ENCODE measurements at regions not wholly inside any gene's neighbourhood (a gene's known extent, or its start where the extent isn't known, plus 50 kb on each side); places are given as distances from the start of the nearest gene placed in this dataset.
A peak's percentile ranks its signal among the peaks of the same experiment; 100 is the strongest.

GRCh38 chr6:156464100-156464878, 312.9 kb upstream of the ARID1B start:
- H3K9me3 Mint-ChIP-seq = no peaks in the 10 kb centered on the region
- ATAC-seq (no peak), DNase-seq (no peak)
- H3K4me1 Mint-ChIP-seq = peaks cover 6% of the 10 kb centered on the region
- H3K27me3 Mint-ChIP-seq = peaks cover 10% of the 10 kb centered on the region
- H3K4me3 Mint-ChIP-seq = no peak overlapping the region
- no peak overlapping the region for H3K27ac Mint-ChIP-seq

- Mint-ChIP-seq H3K4me1 (peaks cover 6% of the 10 kb centered on the region), H3K9me3 (no peaks in the 10 kb centered on the region), H3K4me3 (no peak overlapping the region), H3K27ac (no peak overlapping the region), H3K27me3 (peaks cover 10% of the 10 kb centered on the region)
- ATAC-seq = no peak
- DNase-seq = no peak
Measured at GRCh38 chr6:156461647-156462046, 315.5 kb upstream of the ARID1B start.

DNA sequence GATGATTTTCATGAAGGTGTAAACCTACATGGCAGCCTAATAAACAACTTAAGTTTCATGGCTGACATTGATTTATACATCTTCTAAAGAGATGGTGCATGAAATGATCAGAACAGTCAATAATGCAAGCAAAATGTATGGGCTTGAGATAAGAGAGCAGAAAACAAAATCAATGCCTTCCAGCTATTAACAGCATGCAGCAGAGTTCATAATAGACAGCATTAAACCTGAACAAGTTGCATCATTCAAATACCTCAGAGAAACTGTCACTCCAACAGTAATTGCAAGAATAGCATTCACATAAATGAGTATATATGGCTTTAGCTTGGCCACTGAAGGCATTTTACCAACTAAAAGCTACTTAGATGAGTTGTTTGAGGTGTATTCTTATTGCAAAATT, 319.6 kb upstream of the ARID1B start:
- peaks cover 12% of the 10 kb centered on the region for H3K27me3 Mint-ChIP-seq
- no peak overlapping the region for H3K4me3 Mint-ChIP-seq
- no peak for DNase-seq
- no peaks in the 10 kb centered on the region for H3K4me1 Mint-ChIP-seq
- peaks cover 0 to 13% of the 10 kb centered on the region in 2 donors for H3K9me3 Mint-ChIP-seq
- no peak overlapping the region for H3K27ac Mint-ChIP-seq
- ATAC-seq = no peak

GRCh38 chr6:156455847-156456246, 321.3 kb upstream of the ARID1B start:
- Mint-ChIP-seq H3K4me1 (peaks cover under 1% of the 10 kb centered on the region), H3K9me3 (peaks cover 0 to 13% of the 10 kb centered on the region in 2 donors), H3K4me3 (no peak overlapping the region), H3K27me3 (peaks cover 6% of the 10 kb centered on the region), H3K27ac (no peak overlapping the region)
- ATAC-seq = peak; percentile 54
- DNase-seq = no peak

DNA sequence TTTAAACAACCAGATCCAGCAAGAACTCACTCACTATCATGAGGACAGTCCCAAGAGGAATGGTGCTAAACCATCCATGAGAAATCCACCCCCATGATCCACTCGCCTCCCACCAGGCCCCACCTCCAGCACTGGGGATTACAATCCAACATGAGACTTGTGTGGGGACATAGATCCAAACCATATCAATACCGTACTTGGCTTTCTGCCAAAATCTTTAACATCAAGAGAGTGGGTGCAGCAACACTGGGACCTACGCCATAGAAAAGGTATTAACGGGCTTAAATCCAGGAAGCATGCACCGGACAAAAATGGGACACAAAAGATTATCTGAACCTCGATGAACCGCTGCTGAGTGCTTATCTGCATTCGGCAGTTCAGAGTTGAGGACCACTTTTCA, 322.3 kb upstream of the ARID1B start:
- Mint-ChIP-seq H3K27me3 (peaks cover 6% of the 10 kb centered on the region), H3K4me1 (peaks cover 8% of the 10 kb centered on the region), H3K9me3 (peaks cover 0 to 13% of the 10 kb centered on the region in 2 donors), H3K27ac (no peak overlapping the region), H3K4me3 (no peak overlapping the region)
- DNase-seq (no peak), ATAC-seq (no peak)

- DNase-seq (no peak), ATAC-seq (no peak)
- H3K27ac Mint-ChIP-seq = no peak overlapping the region
- no peak overlapping the region for H3K4me3 Mint-ChIP-seq
- H3K9me3 Mint-ChIP-seq = peaks cover 0 to 13% of the 10 kb centered on the region in 2 donors
- peaks cover 8% of the 10 kb centered on the region for H3K4me1 Mint-ChIP-seq
- H3K27me3 Mint-ChIP-seq = peaks cover 6% of the 10 kb centered on the region
Measured at GRCh38 chr6:156451726-156452125, 325.5 kb upstream of the ARID1B start.

DNA sequence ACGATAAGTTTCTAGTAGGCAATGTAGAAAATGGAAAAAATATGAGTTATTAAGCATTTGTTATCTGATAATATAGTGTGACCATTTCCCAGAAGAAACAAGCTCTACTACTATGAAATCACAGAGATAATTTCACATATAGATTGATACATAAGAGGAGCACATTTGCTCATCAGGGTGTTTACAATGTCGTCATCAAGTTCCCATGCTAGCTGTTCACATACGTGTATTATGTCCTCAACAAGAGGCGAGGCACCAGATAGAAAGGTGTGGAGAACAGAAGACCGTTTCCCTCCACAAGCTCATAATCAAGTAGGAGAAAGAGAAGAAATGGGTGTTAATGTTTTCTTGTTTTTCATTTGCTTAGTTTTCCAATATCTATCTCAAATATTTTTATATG, 326.1 kb upstream of the ARID1B start:
- H3K27ac Mint-ChIP-seq = no peak overlapping the region
- peaks cover 8% of the 10 kb centered on the region for H3K4me1 Mint-ChIP-seq
- no peak for ATAC-seq
- DNase-seq = no peak
- no peak overlapping the region for H3K4me3 Mint-ChIP-seq
- peaks cover 6% of the 10 kb centered on the region for H3K27me3 Mint-ChIP-seq
- peaks cover 0 to 13% of the 10 kb centered on the region in 2 donors for H3K9me3 Mint-ChIP-seq

DNA sequence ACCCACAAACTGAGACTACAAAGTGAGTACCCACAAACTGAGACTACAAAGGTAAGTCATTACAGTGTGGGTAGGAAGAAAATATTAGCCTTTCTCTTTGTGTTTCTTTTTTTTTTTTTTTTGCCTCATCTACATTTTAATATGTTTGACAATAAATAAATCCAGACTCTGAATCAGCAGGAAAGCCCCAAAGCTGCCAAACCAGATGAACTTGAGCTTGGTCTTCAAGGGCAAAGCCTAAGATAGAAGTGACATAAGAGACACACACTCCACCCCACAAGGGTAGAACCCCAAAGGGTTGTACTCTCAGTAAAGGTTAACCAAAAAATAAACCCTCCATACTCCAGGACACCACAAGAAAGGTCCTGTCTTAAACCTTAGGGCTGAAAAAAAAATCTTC, 326.8 kb upstream of the ARID1B start:
- H3K27me3 Mint-ChIP-seq = peaks cover 6% of the 10 kb centered on the region
- H3K27ac Mint-ChIP-seq = no peak overlapping the region
- peaks cover 0 to 13% of the 10 kb centered on the region in 2 donors for H3K9me3 Mint-ChIP-seq
- H3K4me3 Mint-ChIP-seq = no peak overlapping the region
- DNase-seq (no peak), ATAC-seq (no peak)
- peaks cover 8% of the 10 kb centered on the region for H3K4me1 Mint-ChIP-seq

DNA sequence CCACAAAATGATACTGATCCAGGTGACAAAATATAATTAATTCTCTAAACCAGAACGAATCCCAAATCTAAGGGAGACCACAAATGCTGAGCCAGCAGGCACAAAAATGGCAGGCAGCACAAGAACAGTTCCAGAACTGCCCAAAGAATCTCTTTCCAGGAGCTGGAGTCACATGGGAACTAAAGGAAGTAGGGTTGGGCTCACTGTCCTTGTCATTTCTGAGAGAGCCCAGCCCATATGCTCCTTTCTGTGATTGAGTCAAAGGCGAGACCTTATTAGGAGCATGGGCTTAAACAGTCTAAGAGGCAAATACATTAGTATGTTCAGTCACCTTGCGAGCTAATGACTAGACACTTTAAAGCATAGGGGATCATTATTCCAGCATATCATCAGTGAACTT, 327.6 kb upstream of the ARID1B start:
- Mint-ChIP-seq H3K27ac (no peak overlapping the region), H3K27me3 (peaks cover 6% of the 10 kb centered on the region), H3K4me1 (peaks cover 8% of the 10 kb centered on the region), H3K4me3 (no peak overlapping the region), H3K9me3 (peaks cover 0 to 13% of the 10 kb centered on the region in 2 donors)
- no peak for ATAC-seq
- DNase-seq = no peak

DNA sequence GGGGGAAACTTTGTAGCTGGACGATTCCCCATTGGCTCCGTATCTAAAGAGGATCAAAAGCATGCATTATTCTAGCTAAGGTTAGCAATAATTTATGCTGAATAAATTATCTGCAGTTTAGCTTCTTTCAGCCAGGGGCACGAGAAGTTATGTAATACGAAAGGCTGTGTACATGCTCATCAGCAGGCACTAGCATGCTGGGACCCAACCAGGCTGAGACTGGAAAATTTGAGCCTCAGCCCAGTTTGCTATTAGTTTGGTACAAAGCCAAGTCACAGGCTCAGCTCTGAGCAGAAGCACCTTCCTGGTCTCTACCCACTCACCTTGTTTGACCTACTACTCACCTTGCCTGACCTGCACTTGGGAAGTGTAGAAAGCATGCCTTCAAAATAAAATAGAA, 328.1 kb upstream of the ARID1B start:
- DNase-seq (no peak), ATAC-seq (no peak)
- Mint-ChIP-seq H3K27me3 (peaks cover 3% of the 10 kb centered on the region), H3K9me3 (peaks cover 0 to 13% of the 10 kb centered on the region in 2 donors), H3K27ac (no peak overlapping the region), H3K4me1 (peaks cover 8% of the 10 kb centered on the region), H3K4me3 (no peak overlapping the region)

GRCh38 chr6:156448579-156448978, 328.6 kb upstream of the ARID1B start:
- Mint-ChIP-seq H3K27ac (no peak overlapping the region), H3K27me3 (no peaks in the 10 kb centered on the region), H3K4me1 (peaks cover 8% of the 10 kb centered on the region), H3K9me3 (peaks cover 0 to 11% of the 10 kb centered on the region in 2 donors), H3K4me3 (no peak overlapping the region)
- no peak for ATAC-seq
- DNase-seq = no peak

- Mint-ChIP-seq H3K27me3 (no peaks in the 10 kb centered on the region), H3K4me3 (no peak overlapping the region), H3K4me1 (no peaks in the 10 kb centered on the region), H3K27ac (peak overlapping the region in 1 of 2 donors; percentile 4), H3K9me3 (peaks cover 0 to 11% of the 10 kb centered on the region in 2 donors)
- ATAC-seq (no peak), DNase-seq (no peak)
Measured at GRCh38 chr6:156440688-156441087, 336.5 kb upstream of the ARID1B start.

DNA sequence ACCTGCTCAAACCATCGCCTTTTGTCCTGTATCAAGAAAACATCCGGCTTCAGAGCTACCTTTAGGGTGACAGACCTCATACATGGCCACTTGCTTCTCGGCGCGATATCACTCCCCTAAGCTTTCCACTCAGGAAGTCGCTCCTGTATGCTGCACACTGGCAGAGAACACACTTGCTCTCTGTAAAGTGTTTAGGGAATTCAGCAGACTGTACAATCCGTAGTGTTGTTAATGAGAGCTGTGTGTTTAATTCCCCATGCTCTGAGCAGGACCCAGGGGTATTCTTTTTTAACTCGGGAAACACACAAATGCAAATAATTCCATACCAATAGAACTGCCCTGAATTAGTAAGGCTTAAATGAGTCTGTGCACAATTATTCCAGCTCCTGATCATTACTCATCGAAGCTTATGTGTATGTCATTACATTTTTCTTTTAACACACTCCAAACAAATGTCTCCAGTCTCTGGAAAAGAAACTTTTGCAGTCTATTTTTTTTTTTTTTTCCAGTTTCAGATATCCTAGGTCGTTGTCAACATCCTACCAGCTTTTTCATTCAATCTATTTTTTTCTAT, 338.7 kb upstream of the ARID1B start:
- H3K27me3 Mint-ChIP-seq = no peaks in the 10 kb centered on the region
- no peak for DNase-seq
- no peaks in the 10 kb centered on the region for H3K4me1 Mint-ChIP-seq
- no peak overlapping the region for H3K27ac Mint-ChIP-seq
- no peak overlapping the region for H3K4me3 Mint-ChIP-seq
- no peak for ATAC-seq
- no peaks in the 10 kb centered on the region for H3K9me3 Mint-ChIP-seq

DNA sequence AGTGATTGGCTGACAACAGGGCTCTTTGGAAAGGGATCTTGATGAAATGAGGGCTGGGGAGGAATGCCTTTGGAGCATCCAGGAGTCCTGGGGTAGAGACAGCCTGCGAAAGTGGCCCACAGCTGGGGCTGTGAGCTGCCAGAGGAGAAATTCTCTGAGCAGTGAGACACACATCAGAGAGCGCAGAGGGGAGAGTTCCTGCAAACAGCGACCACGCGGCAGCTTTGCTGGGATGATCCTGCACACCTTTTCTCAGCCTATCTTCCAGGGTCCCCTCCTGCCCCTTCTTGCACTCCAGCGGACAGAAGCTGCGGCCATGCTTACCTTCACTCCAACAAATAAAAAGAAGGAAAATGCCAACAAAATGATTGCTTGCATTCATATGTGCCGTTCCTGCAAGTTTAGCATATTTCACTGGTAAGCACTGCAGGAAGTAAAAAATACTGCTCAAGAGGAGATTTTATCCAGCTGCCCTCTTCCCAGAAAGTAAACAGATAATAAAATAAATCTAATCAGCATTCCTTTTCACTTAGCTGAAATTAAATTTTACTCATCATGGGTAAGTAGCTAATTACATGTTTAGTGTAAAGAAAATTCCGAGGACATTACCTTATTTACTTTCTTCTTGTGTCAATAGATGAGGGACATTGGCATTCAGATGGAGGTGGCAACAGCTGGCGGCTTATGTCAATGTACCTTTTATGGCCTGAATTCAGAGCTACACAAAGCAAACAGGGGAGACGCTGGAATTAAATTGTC, 339.9 kb upstream of the ARID1B start:
- H3K27ac Mint-ChIP-seq = no peak overlapping the region

DNA sequence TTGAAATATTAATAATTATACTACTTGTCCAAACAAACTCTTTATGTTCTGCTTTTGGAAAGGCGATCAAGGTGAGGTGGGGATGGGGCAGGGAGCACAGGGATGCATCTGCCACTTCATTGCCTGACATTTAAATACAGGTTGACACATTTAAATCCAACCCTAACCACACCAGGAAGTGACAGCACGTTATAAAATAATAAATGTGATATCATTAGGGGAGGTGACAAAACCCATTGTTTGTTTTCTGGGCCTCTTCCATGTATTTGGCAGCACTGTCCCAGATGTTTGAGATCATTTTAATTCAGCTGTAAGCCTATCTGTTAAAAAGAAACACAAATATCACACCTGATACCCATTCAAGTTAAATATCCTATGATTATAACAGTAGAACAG, 342.4 kb upstream of the ARID1B start:
- Mint-ChIP-seq H3K9me3 (peaks cover 0 to 4% of the 10 kb centered on the region in 2 donors), H3K4me1 (no peaks in the 10 kb centered on the region), H3K27me3 (no peaks in the 10 kb centered on the region), H3K27ac (no peak overlapping the region), H3K4me3 (no peak overlapping the region)
- no peak for DNase-seq
- no peak for ATAC-seq

More for the DNA sequence above, 339.9 kb upstream of the ARID1B start:
- Mint-ChIP-seq H3K9me3 (no peaks in the 10 kb centered on the region), H3K27me3 (no peaks in the 10 kb centered on the region), H3K4me3 (no peak overlapping the region), H3K4me1 (no peaks in the 10 kb centered on the region)
- ATAC-seq (no peak), DNase-seq (no peak)
